22Rv1 (cell line): ENCODE measurements at regions not wholly inside any gene's neighbourhood (a gene's known extent, or its start where the extent isn't known, plus 50 kb on each side); places are given as distances from the start of the nearest gene placed in this dataset.

Experiments used
- H3K27ac ChIP-seq: fragments of 450-650 bp; 2 replicates; pipeline ENCODE4 v1.5.1; 2017
- ZFX ChIP-seq: fragments of 450-650 bp; IDR thresholded peaks from 2 replicates; pipeline ENCODE4 v1.6.1; 2017; ENCODE audit warnings: antibody characterized with exemption, borderline replicate concordance
- TF ChIP-seq, protein P1 (sequence below): fragments of 450-650 bp; IDR thresholded peaks from 2 replicates; pipeline ENCODE4 v1.5.1; 2017; ENCODE audit warnings: mild to moderate bottlenecking

DNA sequence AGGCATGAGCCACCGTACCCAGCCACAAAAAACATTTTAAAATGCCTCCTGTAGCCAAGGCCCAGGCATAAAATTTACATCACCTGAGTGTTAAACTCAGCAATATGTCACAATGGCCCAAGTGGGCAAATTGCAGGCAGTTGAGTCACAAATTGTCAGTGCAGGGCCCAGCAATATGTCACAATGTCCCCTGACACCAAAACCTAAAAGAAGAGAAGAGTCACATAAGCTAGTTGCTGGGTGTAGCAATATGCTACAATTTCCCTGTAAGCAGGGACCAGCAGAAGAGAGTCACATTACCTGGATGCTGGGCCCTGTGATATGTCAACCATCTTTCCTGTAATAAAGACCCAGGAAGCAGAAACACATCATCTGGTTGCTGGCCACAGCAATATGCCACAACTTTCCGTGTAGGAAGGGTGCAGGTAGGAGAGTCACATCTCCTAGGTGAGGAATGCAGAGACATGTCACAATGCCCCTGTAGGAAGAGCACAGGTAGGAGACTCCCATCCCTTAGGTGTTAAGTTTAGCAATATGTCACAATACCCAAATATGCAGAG is 136.0 kb upstream of the ZNF91 start:
- no peak overlapping the region for H3K27ac ChIP-seq
- TF ChIP-seq, protein P1, sequence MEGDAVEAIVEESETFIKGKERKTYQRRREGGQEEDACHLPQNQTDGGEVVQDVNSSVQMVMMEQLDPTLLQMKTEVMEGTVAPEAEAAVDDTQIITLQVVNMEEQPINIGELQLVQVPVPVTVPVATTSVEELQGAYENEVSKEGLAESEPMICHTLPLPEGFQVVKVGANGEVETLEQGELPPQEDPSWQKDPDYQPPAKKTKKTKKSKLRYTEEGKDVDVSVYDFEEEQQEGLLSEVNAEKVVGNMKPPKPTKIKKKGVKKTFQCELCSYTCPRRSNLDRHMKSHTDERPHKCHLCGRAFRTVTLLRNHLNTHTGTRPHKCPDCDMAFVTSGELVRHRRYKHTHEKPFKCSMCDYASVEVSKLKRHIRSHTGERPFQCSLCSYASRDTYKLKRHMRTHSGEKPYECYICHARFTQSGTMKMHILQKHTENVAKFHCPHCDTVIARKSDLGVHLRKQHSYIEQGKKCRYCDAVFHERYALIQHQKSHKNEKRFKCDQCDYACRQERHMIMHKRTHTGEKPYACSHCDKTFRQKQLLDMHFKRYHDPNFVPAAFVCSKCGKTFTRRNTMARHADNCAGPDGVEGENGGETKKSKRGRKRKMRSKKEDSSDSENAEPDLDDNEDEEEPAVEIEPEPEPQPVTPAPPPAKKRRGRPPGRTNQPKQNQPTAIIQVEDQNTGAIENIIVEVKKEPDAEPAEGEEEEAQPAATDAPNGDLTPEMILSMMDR = no peak
- TF ChIP-seq ZFX = no peak

GRCh38 chr19:23528376-23528775 is 133.1 kb upstream of the ZNF91 start:
- peak overlapping the region; percentile 52 for H3K27ac ChIP-seq
- TF ChIP-seq, protein P1 = no peak
- no peak for TF ChIP-seq ZFX

DNA sequence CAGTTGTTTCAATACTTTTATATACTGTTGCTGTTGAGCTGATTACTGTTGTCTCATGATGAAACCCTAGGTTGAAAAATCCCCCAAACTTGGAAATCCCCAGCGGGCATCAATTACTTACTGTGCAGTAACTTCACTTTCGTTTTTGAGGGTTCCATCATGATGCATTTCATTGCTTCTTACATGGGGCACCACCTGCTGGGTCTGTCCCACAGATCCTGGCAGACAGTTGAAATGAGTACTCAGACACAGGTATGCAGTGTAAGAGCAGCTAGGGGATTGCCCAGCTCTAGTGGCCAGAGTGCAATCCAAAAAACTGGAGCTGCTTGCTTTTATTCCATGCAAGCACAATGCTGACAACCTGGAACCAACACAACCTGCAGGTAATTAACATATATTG is 132.5 kb upstream of the ZNF91 start:
- H3K27ac ChIP-seq = peak overlapping the region; percentile 52
- TF ChIP-seq, protein P1 = no peak
- no peak for TF ChIP-seq ZFX

GRCh38 chr19:23526302-23526701 is 131.0 kb upstream of the ZNF91 start:
- no peak for TF ChIP-seq ZFX
- H3K27ac ChIP-seq = peak overlapping the region; percentile 92

GRCh38 chr19:23525276-23525852 is 130.1 kb upstream of the ZNF91 start:
- TF ChIP-seq, protein P1 = no peak
- TF ChIP-seq ZFX = no peak
- H3K27ac ChIP-seq = peak overlapping the region; percentile 92

DNA sequence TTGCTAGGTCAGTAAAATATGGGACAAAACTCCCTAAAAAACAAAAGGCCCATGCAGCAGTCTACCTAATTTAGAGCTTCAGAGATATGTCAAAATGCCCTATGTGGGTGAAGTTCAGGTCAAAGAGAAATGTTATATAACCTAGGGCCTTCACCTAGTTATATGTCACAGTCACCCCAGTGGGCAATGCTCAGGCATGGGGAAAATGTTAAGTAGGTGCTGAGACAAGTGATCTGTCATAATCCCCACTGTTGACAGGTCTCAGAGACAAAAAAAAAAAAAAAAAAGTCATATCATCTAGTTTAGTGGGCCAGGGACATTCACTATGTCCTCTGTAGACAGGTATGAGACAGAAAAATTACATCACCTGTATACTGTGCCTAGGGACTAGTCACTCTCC is 128.6 kb upstream of the ZNF91 start:
- H3K27ac ChIP-seq = peak overlapping the region; percentile 92
- no peak for TF ChIP-seq ZFX
- TF ChIP-seq, protein P1 = no peak

DNA sequence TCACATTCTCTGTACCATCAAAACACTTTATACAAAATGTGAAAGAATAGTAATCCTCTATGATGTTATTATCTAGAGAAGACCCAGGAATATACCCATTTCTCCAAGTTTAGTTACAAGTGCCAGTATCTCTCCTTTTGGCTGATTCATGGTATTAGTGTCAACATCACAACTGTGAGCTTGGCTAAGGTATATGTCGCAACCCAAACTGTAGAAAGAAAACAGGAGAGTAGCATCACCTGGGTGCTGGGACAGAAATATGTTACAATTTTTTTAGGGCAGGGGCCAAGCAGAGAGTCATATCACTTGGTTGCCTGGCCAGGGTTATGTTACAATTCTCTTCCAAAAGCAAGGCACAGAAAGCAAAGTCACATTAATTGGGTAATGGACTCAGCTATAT is 127.2 kb upstream of the ZNF91 start:
- no peak for TF ChIP-seq ZFX
- TF ChIP-seq, protein P1 = no peak
- no peak overlapping the region for H3K27ac ChIP-seq

- TF ChIP-seq, protein P1 = no peak
- TF ChIP-seq ZFX = no peak
- no peak overlapping the region for H3K27ac ChIP-seq
Observed at GRCh38 chr19:23521471-23521870, 126.2 kb upstream of the ZNF91 start.
